ENCODE measurements at regions not wholly inside any gene's neighbourhood (a gene's known extent, or its start where the extent isn't known, plus 50 kb on each side); places are given as distances from the start of the nearest gene placed in this dataset.

- Histone ChIP-seq H3K4me2 (ENCODE audit: low read depth, low read length) (no peak overlapping the region), H4K20me1 (ENCODE audit: insufficient read depth, low read length) (no peaks in the 10 kb centered on the region), H3K4me1 (ENCODE audit: insufficient read depth, low read length) (no peaks in the 10 kb centered on the region), H3K79me2 (ENCODE audit: insufficient read depth, low read length) (no peaks in the 10 kb centered on the region), H3K27ac (ENCODE audit: extremely low read length, insufficient read depth, low read length) (no peak overlapping the region), H3K9me3 (ENCODE audit: low read length) (no peaks in the 10 kb centered on the region), H2AFZ (ENCODE audit: low read length) (no peak overlapping the region), H3K9ac (ENCODE audit: insufficient read depth, low read depth, low read length) (no peak overlapping the region), H3K4me3 (replicated peaks in 1 of 3; ENCODE audit: insufficient read depth in 1 of 3, low read depth in 2 of 3, low read length in 3 of 3) (no peak overlapping the region), H3K36me3 (replicated peaks in 1 of 2; ENCODE audit: control insufficient read depth in 1 of 2, insufficient read depth in 2 of 2, low read length in 2 of 2) (no peaks in the 10 kb centered on the region), H3K27me3 (ENCODE audit: control insufficient read depth in 1 of 2, insufficient read depth in 2 of 2, low read length in 2 of 2) (no peaks in the 10 kb centered on the region)
- DNase-seq (ENCODE audit: low spot score) (no peak), FAIRE-seq (no peak), ATAC-seq (no peak)
- 3% methylated on average over 5 of the region's 5 CpGs for WGBS (ENCODE audit: low lambda C conversion rate)
- CTCF ChIA-PET (ENCODE audit: low intra/inter-chr PET ratio, low total read pairs) = no interaction called here
- no peak for TF ChIP-seq MAFG (CRISPR knock-in tag; IDR thresholded peaks at IDR 0.05)
- TF ChIP-seq ZSCAN9 (CRISPR knock-in tag; IDR thresholded peaks at IDR 0.05; ENCODE audit: borderline replicate concordance) = no peak
- no peak for TF ChIP-seq YEATS2 (CRISPR knock-in tag; IDR thresholded peaks at IDR 0.05; ENCODE audit: borderline replicate concordance)
- no peak for TF ChIP-seq STAT6 (CRISPR knock-in tag; IDR thresholded peaks at IDR 0.05; ENCODE audit: borderline replicate concordance)
- TF ChIP-seq PRDM15 (CRISPR knock-in tag; IDR thresholded peaks at IDR 0.05) = no peak
- intact Hi-C loops (cut with micrococcal nuclease; ENCODE audit: unreplicated experiment) (no loop called here), in situ Hi-C loops (cut with HindIII; ENCODE audit: extremely low pct_ligation_motif_present, low pct_unique_long_range_greater_than_20kb) (no loop called here)
- BruUV-seq (replicated peaks) = no TSS peak
- POLR2A ChIA-PET = no interaction called here
These were observed 256.2 kb upstream of the MGMT start for GRCh38 chr10:129210876-129211275.

Data from HepG2 (cell line).